ENCODE measurements at regions not wholly inside any gene's neighbourhood (a gene's known extent, or its start where the extent isn't known, plus 50 kb on each side); places are given as distances from the start of the nearest gene placed in this dataset.

DNA sequence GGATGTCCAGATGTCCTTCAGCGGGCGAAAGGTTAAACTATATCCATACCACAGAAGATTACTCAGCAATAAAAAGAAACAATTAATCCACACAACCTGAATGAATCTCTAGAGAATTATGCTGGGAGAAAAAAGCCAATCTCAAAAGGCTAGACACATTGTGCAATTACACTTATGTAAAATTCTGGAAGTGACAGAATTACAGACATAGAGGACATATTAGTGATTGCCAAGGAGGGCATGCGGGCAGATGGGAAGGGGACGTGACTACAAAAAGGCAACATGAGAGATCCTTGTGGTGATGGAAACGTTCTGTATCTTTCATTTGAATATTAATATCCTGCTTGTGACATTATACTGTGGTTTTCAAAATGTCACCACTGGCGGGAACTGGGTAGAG lies 103.5 kb upstream of the BMAL1 start:
- TF ChIP-seq, protein P1, sequence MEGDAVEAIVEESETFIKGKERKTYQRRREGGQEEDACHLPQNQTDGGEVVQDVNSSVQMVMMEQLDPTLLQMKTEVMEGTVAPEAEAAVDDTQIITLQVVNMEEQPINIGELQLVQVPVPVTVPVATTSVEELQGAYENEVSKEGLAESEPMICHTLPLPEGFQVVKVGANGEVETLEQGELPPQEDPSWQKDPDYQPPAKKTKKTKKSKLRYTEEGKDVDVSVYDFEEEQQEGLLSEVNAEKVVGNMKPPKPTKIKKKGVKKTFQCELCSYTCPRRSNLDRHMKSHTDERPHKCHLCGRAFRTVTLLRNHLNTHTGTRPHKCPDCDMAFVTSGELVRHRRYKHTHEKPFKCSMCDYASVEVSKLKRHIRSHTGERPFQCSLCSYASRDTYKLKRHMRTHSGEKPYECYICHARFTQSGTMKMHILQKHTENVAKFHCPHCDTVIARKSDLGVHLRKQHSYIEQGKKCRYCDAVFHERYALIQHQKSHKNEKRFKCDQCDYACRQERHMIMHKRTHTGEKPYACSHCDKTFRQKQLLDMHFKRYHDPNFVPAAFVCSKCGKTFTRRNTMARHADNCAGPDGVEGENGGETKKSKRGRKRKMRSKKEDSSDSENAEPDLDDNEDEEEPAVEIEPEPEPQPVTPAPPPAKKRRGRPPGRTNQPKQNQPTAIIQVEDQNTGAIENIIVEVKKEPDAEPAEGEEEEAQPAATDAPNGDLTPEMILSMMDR (IDR thresholded peaks at IDR 0.05): no peak
- TF ChIP-seq POLR2A (IDR thresholded peaks at IDR 0.05): no peak
